NK-92 treated with Interleukin-12 subunit alpha and Interleukin-12 subunit beta, amount 100 ng/mL, for 24 hours (cell line): ENCODE measurements at regions not wholly inside any gene's neighbourhood (a gene's known extent, or its start where the extent isn't known, plus 50 kb on each side); places are given as distances from the start of the nearest gene placed in this dataset.

Source experiments
- DNase-seq: peaks from one replicate; lab custom pipeline; 2025; lab: John Stamatoyannopoulos, UW

DNA sequence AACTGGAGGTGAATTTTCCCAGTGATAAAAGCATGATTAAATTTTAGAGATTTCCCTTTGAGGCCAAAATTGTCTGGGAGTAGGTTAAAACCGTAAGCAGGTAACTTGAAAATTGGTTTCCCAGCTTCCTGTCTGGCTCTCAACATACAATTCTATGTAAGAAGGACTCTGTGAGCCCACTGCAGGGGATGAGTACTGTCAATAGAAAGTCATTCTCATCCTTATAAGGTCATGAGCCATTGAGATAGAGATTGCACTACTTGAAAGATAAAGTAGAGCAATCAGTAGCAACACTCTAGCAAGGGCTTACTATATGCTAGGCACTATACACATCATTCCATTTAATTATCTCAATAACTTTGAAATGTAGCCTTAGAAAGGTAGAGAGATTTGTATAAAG is 225.6 kb upstream of the HMGA2 start:
- DNase-seq = no peak

DNA sequence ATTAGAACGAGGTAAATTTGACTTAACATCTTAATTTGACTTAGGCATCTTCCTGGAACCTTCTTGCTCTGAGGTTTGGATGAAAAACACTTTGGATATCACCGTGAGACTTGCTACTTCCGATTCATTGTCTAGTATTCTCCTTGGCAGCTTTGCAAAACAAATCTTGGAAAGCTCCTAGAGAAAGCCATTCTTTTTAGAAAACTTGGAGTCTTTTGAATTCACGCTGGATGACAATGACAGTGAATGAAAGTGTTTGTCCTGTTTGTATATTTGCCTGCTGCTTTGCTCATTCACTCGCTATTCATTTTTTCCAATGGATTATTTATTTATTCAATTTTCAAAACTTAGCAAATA is 222.1 kb upstream of the HMGA2 start:
- DNase-seq = no peak

DNA sequence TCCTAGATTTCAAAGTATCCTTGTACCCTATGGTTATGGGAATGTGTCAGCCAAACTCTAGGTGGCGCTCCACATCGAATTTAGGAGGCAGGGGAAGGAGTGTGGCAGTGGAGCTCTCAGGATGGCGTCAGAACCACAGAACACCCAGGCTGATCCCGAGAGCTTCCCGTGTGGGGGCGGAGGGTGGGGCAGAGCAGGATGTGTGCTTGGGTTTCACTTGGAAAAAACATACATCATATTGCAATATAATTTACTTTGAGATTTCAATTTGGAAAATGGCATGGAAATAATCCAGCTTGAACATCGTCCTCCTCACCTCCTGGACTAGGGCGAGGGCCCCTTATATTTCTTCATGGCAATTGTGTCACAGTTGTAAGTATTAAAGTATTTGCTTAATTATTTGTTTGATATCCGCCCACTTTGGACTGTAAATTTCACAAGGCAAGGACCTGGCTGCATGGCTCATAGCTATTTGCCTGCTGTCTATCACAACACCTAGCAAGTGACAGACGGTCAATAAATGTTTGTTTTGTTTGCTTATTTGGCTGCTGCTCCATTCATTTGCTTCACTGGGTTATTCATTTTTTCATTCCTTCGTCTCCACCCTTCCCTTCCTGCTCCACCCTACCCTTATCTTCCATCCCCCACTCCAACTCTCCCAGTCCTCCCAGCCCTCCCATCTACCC is 221.5 kb upstream of the HMGA2 start:
- peak; percentile 33 for DNase-seq

DNA sequence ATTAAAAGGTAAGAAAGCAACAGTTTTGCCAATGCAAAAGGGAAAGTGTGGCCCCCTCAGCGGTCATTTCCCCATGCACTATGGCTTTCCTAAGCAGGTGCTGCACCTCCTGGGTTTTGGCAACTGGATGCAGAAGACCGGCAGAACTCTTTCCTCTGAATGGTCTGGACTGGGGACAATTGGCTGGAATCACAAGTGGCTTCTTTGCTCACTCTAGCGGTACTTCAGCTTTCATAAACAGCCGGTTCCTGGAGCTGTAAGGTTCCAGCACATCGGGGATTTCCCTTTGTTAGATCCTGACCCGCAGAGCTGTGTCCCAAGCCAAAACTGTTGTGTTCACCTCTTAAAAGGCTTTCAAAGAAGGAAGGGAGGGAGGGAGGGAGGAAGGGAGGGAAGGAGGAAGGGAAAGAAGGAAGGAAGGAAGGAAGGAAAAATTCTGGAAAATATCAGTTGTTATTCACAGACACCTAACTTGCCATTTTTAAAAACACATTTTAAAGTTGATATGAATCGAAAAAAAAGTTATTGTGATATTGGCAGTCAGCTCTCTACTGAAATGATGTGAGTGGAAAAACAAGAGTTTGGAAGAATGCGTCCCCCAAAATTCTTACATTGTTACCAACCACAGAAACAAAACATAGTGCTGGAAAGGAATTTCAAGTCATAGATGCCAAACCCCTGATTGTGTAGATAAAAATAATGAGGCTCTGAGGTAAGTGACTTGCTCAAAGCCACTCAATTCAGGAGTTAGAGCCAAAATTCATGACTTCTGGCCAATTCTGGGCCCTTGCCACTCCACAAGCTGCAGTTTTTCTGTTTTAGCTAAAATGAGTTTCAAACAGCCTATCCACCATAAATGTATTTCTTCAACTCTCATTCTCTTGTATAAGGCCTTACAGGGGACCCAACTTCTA is 220.6 kb upstream of the HMGA2 start:
- no peak for DNase-seq

DNA sequence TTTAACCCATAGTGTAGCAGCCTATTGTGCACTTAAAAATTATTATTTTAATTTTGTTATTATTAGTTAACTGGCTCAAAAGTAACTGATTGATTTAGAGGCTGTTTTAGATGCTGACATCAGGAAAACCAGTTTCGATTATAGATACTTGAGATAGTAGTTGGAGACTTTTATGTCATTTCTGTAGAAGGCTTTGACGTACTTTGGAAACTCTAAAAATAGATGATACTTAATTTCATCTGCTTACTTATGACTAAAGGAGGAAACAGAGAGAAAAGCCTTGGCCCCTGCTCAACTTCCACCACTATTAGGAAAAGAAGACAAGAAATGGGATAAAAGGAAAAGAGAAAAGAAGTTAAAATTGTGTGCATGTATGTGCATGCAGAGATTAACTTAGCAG is 219.3 kb upstream of the HMGA2 start:
- no peak for DNase-seq

DNA sequence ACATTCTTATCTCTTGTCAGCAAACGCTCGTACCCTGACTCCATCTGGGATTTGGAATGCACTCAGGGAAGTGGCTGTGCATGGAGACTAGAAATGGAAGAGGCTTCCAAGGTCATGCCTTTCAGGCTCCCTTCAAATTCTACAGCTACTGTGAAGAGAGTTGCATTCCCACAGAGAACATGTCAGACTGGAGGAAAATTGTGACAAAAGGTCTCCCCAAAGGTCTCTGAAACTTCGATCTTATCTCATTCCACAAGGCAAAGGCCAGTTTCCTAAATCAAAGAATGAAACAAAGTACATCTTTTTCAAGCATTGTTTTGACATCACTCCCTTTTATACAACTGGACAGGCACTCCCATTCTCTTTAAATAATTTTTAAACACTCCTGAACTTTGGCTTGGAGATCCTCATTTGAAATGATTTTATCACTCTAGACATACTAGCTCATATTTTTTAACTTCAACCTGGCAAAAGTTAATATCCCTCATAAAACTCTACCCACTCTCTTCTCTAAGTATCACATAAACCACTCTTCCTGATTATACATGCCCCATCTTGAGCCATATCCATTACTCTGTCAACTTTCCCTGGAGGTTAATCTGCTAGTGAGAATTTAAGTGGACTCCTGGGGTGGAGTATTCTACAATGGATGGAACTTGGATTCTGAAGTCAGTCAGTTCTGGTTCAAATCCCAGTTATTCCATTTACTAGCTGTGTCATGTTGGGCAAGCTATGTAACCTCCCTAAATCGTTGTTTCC is 218.1 kb upstream of the HMGA2 start:
- DNase-seq = no peak

DNA sequence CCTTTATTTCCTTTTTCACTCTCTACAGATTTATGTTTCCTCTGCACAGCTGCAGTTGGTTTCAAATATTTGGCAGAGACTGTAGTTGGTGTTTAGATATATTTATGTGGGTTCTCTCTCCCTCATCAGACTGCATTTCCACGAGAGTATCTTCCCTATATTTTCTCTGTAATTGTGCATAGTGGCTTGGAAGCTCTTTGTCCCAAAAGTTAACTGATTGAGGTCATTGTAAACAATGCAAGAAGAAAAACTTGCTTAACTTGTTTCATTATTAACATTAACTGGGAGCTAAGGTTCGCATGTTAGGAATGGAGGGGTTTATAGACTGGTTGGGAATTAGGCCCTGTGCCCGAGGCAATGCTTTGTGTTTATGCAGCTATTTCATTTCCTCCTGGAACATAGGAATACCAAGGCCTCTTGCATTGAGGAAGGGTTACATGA is 216.9 kb upstream of the HMGA2 start:
- DNase-seq = no peak

DNA sequence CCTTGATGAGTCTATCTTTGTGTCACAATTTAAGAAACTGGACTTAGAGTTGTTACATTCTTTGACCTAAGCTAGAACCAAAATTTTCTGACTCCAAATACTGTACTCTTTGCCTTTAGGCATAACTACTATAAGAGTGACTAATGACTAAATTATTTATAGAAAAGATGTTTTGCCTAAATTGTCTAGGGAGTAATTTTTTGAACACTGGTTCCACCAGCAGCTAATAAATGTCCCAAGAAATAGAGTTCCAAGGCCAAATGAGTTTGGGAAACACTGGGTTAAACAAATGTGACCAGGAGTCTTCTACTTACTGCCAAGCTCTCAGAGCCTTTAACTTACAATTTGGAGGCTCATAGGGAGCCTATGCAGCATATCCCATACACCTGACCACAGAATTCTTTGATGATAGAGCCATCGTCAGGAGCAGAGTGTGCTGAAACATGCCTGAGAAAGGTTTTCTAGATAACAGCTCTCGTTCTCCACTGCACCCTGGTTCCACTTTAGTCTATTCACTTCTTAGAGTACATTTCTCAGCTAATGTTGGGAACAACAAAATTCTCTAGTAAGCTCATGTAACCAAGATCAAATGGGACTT is 215.9 kb upstream of the HMGA2 start:
- DNase-seq = no peak

DNA sequence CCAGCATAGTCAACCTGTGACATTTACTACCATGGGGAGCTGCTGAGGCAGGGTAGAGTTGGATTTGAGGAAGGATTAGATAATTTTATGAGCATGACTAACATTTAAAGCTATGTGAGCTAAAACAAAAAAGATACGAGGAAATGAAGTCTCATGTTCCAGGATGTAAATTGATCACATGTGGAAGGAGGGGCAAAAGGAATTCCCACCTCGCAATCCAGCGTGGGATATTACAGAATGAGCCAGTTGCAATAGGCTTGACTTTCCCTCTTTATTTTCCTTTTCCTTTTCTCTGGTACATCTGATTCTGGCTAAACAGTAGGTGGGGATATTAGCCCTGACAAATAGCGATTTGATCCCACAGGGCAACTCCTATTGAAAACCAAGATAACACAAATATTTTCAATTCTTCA is 214.9 kb upstream of the HMGA2 start:
- no peak for DNase-seq

DNA sequence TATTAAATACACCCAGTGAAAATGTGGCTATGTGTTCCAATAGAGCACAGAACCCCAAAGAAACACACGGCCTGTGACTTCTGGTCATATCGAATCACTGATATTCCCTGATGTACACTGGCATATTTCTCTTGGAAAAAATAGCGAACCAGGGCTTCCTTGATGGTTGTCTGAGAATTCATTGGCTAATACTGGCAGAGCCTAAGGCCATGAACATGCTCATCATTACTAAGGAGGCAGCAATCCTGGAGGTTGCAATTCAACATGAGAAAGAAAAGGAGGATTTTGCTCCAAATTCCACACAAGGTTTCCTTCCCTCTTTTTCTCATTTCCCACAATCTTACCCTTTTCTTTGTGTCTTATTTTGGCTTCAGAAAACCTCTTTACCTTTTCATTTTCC is 212.9 kb upstream of the HMGA2 start:
- no peak for DNase-seq

DNA sequence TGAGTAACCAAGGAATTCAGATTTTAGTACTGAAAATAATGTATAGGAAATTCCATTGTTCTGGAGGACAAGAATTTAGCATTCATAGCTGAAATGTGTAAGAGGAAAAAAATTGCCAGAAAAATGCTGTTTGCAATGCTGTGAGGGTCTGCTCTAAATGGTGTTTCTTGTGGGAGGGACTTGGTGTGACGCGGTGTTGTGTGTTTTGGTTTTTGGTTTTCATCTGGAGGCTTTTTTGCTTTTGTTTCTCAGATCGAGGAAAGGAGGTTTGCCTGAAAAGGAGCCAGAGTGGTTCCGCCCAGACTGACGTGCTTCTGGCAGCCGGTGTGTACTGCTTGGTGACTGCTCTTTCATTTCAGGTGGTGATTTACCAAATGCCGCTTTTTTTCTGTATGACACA is 211.8 kb upstream of the HMGA2 start:
- no peak for DNase-seq

DNA sequence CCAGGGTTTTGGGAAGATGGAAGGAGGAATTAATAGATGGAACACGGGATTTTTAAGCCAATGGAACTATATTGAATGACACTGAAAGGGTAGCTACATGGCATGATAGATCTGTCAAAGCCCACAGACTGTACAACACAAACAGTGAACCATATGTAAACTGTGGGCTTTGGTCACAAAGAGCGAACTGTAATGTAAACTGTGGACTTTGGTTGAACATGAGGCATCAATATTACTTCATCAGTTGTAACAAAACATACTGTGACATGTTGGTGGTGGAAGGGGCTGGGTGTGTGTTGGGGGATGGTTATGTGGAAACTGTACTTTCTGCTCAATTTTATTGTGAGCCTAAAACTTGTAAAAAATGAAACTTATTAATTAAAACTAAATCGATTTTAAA is 210.6 kb upstream of the HMGA2 start:
- no peak for DNase-seq

DNA sequence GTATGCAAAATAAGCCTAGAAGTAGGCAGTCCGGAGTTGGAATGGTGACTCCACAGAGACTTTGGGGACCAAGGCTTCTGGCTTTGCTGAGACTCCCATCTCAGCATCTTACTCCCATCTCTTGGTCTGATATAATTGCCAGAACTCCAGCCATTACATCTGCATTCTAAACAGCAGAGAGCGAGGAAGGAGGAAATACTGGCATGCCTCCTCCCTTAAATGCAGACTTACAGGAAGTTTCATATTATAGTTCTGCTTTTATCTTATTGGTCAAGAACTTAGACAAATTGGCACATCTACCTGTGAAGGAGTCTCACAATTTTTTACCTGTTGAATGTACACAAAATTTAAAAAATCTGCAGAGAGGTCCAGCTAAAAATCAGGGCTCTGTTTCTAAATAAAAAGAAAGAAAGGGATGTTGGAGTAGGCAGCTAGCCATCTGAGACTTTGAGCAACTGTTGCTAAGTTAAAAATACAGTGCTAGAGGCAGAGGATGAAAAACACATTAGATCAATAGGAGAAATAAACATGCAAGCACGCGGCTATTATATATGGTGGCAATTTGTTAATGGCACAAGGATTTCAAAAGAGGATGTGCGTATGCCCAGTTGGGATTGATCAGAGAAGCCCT is 209.9 kb upstream of the HMGA2 start:
- DNase-seq = no peak

DNA sequence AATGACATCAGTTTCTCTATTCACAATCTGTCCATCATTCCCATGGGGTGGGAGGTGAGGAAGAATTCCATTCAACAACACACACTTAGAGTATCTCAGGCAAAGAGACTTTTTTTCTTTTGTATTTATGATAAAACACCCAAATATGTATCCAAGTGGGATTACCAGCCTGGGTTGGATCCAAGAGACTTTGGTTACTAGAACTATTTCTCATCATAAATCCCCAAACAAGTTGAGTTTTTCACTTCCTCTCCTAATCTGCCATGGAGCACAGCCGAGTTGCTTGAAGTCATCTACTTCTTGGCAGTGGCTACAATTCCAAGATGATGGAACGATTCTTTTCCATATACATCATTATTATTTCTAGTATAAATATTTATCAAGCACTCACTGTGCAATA is 209.2 kb upstream of the HMGA2 start:
- no peak for DNase-seq

DNA sequence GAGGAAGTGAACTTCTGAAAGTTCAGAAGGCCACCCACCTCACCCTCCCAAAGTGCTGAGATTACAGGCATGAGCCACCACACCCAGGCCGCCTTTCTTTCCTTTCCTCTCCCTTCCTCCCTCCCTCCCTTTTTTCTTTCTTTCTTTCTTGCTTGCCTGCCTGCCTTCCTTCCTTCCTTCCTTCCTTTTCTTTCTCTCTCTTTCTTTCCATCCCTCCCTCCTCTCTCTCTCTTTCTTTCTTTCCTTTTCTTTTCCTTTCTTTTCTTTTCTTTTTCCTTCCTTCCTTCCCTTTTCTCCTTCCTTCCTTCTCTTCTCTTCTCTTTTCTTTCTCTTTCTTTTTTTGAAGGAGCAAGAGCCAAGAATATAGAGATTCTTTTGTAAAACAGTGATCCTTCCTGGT is 208.3 kb upstream of the HMGA2 start:
- no peak for DNase-seq

DNA sequence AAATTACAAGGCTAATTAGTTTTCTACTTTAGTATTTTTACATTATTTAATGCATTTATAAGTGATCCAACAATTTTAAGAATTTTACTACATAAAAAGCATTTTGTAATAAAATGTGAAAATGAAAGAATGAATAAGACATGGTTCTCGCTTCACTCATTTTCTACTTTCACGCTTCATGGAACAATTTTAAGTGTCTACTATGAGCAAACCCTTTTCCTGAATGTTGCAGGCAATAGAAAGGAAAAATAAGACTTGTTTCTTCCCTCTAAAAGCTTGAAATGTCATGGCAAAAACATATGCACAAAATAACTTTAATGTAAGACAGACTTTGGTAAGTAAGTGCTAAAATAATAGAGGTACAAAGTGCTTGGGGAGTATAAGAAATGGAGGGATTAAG is 205.7 kb upstream of the HMGA2 start:
- no peak for DNase-seq

DNA sequence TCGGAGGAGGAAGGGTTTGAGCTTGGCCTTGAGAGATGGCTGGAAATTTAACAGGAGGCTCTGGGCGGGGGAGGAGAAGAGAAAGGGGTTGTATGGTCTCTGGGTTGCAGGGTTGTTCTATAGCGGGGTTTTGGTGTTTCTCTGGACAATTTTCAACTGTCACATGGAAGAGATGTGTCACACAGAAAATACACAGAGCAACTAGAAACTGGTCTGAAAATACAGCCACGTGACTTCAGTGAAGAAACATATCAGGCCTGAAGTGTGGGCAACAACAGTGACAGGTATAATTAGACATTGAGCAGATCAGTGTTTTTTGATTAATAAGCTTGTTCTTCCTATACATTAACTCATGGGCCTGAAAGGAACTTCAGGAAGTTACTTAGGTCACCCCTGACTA is 205.3 kb upstream of the HMGA2 start:
- no peak for DNase-seq

DNA sequence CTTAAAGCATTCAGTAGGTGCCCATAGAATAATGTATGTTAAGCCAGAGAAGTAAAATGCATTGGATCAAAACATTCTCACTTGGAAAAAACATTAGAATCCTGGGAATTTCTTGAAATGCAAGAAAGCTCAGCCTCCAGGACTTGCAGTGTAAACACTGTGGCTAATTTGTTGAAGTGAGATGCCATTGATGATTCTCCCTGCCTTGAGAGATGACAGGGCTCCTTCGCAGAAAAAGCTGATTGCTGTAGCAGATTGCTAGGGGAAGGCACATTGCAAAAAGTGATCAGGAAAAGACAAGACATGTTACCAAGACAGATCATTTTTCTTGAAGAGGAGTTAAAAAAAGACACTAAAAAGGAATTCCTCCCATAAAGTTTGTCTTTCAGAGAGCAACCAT is 204.2 kb upstream of the HMGA2 start:
- DNase-seq = no peak

DNA sequence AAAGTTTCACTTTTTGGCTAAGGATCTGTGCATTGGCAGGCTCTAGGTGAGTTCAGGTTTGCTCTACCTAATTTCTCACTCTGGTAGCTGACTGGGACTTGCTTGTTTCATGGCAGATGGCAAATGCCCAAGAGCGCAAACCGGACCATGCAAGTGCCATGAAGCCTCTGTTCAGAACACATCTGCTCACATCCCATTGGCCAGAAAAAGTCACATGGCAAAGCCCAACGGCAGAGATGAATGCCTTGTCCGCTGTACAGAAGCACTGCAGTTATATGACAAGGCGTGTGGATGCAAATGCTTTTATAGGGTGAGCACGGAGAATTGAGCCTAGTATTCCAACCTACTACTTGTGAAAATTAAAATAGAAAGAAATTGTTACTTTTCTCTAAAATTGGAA is 202.2 kb upstream of the HMGA2 start:
- no peak for DNase-seq

DNA sequence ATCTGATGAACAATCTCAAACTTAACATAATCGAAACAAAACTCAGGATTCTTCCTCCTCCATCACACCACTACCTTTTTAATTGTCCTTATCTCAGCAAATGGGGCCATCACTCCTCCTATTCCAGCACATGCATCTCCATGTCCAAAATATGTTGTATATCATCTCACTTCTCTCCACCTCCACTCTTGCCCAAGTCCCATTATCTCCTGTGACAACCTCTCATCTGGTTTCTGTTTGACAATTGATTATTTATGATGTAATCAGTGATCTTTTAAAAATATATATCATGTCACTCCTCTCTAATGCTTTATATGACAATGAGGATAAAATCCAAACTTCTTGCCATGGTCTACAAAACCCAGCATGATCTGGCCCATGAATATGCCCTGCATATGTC is 200.8 kb upstream of the HMGA2 start:
- DNase-seq = no peak

DNA sequence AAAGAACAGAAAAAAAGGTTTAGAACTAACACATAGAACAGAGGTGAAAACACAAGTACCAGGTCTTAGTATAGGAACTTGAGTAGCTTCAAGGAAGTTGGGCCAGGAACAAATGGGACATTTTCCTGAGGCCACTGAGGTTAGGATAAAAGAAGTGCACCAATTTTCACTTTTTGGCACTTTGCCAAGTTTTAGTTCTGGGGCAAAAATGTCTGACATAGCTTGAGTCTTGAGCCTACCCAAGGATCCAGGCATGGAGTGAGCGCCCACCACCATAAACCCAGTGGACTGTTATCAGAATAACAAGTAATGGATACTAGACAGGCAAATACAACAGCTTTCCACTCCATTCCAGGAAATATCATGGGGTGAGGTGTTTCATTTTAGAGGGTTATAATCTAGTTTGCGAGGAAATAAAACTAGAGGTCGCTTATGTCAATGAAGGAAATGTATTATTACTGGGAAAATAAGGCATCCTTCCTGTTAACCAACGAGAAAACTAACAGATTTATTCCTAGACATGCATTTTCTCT is 199.7 kb upstream of the HMGA2 start:
- no peak for DNase-seq

DNA sequence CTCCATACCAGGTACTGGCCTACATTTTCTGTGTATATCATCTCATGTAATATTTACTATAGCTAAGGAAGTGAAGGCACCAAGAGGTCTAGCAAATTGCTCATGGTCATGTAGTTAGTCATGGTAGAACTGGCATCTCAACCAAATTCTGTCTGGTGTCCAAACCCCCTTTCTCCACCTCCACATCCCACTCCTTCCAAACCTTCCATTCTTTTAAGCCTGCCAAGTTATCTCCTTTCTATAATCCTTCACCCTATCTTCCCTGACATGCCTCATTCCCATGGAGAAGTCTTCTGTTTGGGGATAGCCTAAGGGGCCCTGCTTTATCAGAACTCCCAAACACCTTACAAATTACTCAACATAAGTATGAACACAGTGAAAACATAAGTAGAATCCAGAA is 196.2 kb upstream of the HMGA2 start:
- DNase-seq = no peak
